HG02678 (cell line): ENCODE measurements at regions not wholly inside any gene's neighbourhood (a gene's known extent, or its start where the extent isn't known, plus 50 kb on each side); places are given as distances from the start of the nearest gene placed in this dataset.
"Not testable (repeated sequence)": the region's sequence is repeated elsewhere in the genome, so short reads cannot be mapped to it uniquely, and the experiment has no call there.

Source experiments
- ATAC-seq: cut with Tn5 transposase; IDR thresholded peaks from one replicate; pipeline ENCODE4 v1.9.1; 2021; ENCODE audit warnings: mild to moderate bottlenecking, moderate library complexity; ENCODE audit not compliant: unreplicated experiment

DNA sequence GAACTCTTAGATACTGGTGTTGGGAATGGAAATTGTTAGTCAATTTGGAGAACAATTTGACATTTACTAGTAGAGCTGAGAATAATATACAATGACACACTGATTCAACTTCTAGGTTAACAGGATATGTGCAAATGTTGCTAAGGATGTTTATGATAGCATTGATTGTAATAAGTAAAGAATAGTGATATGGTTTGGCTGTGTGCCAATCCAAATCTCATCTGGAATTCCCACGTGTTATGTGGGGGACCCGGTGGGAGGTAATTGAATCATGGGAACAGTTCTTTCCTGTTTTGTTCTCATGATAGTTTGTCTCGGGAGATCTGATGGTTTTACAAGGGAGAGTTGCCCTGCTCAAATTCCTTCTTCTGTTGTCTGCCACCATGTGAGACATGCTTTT is 302.4 kb upstream of the TMPRSS15 start:
- no peak for ATAC-seq

DNA sequence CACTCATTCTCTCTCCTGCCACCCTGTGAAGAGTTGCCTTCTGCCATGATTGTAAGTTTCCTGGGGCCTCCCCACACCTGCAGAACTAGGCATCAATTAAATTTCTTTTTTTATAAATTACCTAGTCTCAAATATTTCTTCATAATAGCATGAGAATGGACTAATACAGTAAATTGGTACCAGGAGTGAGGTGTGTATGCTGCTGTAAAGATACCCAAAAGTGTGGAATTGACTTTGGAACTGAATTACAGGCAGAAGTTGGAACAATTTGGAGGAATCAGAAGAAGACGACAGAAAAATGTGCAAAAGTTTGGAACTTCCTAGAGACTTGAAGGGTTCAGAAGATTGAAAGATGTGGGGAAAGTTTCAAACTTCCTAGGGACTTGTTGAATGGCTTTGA is 308.1 kb upstream of the TMPRSS15 start:
- ATAC-seq: no peak

DNA sequence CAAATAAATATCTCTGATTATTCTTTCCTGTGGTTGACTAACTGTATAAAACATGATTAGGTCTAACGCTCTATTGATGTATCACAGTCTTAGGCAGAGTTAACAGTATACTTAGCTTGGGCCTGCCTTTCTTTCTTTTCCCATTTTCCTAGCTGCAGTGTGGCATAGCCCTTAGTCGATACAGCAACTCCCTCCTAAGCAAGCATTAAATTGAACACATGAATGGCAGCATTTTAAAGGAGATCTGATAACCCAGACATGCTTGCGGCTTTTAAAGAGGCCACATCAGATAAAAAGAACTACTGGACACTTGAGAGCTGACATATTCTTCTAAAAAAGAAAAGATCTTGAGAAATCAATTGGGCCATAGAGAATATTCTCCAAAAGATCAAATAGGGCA is 312.0 kb upstream of the TMPRSS15 start:
- no peak for ATAC-seq

DNA sequence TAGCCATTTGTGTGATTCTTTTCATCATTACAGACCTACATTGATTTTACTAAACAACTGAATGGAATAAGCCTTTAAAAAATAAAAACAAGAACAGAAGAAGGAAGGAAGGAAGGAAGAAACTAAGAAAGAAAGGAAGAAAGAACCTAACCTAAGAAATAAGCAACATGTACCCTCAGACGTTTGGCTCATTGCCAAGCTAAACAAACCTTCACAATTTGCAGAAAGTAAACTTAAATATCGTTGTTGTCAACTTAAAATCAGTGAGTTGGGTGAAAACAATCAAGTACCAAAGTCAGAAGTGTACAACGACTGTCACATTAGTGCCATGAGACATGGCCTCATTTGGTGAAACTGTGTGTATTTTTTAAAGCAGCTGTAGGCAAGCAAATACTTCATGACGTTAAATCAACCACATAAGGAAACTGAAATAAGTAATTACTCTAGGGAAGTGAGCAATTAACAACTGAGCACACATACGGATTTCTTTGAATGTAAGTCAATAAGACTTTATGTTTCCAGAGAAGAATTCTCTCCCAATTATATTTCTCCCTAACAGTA is 313.1 kb upstream of the TMPRSS15 start:
- no peak for ATAC-seq

DNA sequence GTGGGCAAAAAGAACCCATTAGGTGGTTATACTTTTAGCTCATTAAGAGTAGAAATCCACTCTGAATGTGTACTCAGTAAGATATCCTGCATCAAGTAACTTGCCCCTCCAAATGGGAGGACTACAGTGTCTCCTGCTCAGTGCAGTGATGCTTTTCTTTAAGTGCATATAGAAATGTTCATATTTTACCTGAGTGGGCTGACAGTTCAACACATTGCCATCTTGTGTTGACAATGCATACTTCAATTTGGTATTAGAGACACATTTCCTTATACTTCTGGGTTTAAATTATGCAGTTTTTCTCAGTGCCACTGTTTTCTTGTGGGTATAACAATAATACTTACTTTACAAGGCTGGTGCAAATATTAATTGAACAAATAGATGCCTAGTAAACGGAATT is 318.6 kb upstream of the TMPRSS15 start:
- ATAC-seq: no peak

DNA sequence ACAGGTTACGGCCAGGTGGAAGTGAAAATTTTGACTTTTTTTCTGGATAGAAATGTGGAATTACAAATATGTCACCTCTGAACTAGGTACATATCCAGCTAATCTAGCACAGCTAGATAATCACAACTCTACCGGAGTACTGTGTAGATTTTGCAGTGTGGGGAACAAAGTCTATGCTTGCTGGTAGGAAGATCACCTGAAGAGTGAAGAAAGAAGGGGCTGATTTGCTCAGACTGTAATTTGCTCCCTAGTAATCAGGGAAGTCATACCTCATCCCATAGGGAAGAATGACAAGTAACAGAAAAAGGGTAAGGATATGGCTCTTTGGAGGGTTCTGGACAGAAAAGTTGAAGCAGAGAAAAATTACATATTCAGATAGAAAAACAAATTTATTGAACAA is 319.6 kb upstream of the TMPRSS15 start:
- ATAC-seq: no peak

DNA sequence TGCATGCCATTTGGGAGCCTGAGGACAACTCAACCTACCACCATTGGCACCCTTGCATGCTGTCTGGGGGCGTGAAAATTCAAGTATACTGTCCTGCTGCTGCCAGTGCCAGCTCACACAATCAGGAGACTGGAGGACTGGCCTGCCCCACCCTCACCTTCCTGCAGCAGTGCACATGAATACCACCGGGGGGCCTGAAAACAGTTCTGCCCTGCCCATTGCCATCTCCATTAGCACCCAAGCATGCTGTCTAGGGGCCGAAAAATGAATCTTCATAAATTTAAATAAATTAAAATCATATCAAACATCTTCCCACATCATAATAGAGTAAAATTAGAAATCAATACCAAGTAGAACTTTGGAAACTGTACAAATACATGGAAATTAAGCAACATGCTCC is 322.1 kb upstream of the TMPRSS15 start:
- no peak for ATAC-seq

DNA sequence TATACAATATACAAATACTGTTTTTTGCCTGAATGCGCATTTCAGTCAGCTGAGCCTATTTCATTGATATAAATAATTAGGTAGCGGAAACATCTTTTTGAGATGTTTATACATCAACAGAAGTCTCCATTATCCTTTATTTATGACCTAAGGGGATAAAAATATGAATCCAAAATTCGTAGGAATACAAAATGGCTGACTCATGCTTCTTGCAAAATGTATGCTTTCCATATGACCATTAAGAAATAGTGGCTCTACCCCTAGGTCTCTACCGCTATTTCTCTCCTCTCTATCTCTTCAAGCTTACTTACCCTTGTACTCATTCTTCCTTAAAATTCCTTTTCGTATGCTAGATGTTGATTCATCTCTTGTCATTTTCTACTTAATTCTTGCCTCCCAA is 338.4 kb upstream of the TMPRSS15 start:
- ATAC-seq: no peak

DNA sequence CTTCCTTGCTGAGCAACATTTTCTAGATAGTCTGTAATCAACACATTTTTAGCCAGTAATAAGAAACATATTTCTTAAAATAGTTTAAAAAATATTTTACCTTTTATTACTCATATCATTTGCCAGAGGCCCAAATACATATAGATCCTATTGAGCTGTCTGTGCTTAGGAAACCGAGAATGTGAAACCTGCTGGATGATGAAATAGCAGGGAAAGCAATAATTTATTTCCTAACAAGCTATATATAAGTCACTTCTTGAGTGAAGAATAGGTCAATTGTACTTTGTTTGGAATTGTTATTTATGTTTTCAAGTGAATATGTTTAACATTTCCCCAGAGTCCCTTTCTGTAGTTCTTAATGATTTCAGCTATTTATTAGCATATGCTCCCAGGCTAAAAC is 339.9 kb upstream of the TMPRSS15 start:
- ATAC-seq: no peak

DNA sequence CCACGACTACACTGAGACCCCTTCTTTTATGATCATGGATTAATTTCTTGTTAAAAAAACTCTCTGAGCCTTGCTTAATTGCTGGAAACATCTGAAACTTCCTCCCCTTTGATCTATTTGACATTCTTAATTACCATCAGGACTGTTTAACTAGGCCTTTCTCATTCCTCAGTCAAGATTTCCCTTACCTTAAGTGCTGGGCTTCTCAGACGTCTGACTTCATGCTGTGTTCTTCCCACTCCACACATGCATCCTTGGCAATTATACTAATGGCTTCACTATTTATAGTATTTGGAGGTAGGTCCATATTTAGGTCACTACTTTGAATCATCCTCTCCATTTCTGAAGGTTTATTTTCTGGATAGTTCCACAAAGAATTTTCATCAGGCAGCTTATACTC is 341.3 kb upstream of the TMPRSS15 start:
- no peak for ATAC-seq

DNA sequence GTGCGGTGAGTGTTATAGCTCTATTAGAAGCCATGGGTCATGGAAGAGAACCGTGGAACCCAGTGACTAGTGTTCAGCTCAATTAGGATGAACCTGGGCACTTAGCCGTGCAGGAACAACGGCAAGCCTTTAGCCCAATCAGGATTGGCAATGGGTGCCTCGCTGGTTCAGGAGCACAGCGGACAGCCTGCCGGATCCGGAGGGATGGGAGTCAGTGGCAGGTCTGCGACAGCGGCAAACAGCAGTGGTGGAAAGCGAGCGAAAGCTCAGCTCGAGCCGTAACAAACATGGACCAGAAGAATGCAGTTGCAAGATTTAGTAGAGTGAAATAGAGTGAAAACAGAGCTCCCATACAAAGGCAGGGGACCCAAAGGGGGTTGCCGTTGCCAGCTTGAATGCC is 349.3 kb upstream of the TMPRSS15 start:
- ATAC-seq: not testable (repeated sequence)

DNA sequence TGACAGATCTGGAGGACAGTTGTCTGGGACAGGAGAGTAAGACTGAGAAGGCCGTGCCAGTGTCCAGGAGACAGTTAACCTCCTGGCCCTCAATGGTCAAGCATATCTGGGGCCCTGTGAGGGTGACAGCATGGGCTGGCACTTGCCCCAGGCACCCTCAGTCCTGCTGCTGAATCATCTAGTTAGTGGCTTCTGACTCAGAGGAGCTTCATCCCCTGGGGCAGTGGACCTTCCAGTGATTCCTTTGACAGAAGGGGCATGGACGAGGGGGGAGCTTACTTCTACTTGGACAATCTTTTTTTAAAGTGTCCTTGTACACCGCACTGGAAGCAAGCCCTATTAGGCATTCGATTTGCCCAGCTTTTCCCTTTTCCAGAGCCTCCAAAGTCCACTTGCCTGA is 352.7 kb upstream of the TMPRSS15 start:
- not testable (repeated sequence) for ATAC-seq

DNA sequence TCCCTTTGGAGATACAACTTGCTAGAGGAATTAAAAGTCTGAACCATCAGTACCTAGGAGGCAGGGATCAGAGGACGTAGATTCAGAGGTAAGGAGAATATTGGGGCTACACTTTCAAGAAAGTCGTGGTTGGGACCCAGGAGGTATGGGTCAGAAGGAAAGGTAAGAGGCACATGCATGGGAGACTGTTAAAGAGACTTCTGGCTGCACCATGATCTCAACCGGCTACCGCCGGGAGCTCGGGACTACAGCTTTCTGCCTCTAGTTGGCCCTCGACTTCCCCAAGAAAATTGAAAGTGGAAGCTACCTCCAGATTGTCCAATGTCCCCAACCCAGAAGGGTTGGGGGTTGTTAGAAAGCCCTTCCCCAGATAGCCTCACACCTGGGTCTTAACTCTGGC is 355.7 kb upstream of the TMPRSS15 start:
- ATAC-seq: no peak

DNA sequence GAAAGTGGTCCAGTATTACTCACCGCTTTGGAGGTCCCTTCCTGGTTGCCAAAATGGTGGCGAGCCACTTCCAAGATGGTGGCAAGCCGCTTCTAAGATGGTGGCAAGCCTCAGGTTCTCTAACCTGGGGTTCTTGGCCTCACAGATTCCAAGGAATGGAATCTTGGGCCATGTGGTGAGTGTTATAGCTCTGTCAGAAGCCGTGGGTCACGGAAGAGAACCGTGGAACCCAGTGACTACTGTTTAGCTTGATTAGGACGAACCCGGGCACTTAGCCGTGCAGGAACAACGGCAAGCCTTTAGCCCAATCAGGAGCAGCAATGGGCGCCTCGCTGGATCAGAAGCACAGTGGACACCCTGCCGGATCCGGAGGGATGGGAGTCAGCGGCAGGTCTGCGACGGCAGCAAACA is 356.2 kb upstream of the TMPRSS15 start:
- no peak for ATAC-seq

DNA sequence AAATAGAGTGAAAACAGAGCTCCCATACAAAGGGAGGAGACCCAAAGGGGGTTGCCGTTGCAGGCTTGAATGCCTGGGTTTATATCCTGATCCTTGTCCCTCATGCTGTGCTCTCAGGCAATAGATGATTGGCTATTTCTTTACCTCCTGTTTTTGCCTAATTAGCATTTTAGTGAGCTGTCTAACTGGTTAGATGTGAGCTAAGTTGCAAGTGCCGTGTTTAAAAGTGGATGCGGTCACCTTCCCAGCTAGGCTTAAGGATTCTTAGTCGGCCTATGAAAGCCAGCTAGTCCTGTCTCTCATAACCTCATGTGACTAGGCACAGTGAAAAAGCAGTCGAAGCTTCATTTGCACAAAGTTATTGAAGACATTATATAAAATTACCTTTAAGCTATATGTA is 356.7 kb upstream of the TMPRSS15 start:
- ATAC-seq: no peak

DNA sequence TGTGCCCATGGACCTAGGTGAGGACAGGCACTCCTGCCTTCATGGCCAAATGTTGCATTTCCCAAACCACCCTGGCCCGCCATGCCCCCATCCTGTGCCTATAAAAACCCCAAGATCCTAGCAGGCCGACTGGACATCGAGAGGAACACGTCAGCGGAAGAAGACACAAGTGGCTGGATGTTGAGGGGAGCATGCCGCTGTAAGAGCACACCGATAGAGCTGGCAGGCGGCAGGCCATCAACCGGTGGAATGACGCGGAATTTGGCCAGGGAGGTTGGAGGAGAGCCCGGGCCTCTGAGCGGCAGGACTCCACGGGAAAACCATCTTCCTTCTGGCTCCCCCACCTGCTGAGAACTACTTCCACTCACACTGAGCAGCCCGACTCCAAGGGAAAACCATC is 361.1 kb upstream of the TMPRSS15 start:
- ATAC-seq: no peak

DNA sequence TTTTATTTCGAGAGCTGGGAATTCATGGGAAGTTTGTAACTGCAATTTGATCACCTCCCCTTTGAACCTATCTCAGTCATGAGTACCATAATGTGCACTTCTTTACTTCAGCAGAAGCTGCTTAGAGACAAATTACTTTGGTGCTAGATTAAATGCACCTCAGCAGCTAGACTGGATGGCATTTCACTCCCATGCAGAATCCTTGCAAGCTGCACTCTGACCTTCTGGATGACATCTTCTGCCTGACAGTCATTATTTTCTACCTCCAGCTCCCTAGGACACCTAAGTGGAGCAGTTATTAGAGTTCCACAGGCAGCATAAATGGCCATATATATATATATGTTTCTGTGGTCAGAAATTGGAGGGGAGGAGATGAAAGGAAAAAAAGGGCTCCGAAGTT is 366.0 kb upstream of the TMPRSS15 start:
- no peak for ATAC-seq

DNA sequence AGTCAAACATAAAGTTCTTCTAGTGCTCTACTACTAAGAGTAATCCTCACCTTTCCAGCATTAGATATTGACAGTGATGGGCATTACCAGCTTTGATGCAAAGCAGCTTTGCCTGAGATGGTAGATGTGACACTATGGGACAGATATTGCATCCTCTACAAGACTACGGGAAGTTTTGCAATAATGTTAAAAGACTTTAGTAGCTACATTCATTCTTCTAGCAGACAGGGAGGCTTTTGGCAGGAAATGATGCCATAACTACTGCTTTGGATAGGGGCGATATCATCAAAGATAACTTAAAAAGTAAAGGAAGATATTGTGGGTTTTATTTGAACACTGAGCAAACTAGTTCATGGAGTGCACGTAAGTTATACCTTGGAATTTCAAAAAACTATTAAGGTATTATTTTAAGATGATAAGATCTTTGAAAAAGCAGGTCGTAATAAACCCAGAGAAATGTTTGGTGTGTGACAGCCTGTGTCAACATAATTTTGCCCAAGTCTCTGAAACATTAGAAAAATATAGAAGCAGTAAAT is 368.3 kb upstream of the TMPRSS15 start:
- ATAC-seq: no peak

DNA sequence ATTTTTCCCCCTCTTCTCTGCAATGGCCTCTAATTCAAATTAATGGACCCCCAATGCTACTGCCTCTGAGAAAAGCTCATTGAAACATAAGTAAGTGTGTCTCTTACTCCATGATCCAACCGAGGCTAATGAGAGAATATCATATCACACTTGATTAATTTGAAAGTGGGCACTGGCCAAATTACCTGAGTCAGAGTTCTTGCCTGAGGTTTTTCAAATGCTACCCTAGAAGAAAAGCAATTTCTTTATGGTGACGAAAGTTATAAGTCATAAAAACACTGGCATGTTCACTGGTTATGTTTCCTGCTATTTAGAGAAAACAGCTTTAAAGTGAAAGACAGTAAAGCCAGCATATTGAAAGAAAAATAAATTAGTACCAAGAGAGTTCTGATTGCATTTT is 368.8 kb upstream of the TMPRSS15 start:
- ATAC-seq: no peak

DNA sequence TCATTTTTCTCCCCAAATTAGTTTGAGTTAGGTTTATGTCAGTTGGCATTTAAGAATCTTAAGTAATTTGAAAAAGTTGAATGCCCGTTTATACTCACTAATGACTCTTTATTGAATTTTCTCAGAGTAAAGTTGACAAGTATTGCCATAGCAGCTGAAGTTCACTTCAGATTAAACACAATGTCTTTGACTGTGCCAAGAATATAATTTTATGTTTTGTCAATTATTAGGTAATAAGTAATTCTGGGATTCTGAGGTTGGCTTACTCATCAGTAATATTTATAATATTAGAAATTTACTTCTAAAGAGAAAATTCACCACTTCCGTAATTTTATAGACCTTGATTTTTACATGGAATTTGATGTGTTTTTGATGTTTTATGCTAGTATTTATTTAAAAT is 369.3 kb upstream of the TMPRSS15 start:
- ATAC-seq: no peak

DNA sequence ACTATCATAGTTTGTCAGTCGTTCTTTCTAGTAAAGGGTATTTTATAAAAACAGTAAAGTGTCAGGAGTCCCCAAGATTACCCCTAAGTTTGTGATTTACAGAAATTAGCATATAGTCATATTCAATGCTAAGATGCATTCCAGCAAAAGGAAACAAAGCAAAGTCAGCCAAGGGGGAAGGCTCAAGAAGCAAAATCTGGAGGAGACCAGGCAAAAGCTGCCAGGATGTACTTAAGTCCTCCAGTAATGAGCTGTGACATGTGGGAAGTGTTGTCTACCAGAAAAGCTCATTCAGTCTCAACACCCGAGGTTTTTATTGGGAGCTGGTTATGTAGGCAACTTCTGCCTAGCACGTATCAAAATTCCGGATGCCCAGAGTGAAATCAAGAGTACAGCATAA is 373.4 kb upstream of the TMPRSS15 start:
- ATAC-seq: no peak

DNA sequence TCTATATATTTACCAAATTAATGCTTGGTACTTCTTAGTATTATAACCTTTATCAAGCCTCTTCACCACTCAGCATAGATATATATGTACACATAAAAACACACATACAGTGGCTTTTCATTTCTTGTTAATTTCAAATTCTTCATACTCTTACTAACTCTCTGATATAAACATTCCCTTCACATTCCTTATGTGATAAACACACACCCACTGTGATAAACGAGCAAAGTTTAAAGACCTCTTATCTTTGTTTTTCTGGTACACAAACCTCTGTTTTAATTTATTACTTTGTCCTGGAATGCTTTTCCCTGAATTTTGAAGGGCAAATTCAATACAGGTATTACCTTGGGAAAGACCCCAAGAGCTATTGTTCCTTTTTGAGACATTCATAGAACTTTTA is 379.1 kb upstream of the TMPRSS15 start:
- no peak for ATAC-seq

DNA sequence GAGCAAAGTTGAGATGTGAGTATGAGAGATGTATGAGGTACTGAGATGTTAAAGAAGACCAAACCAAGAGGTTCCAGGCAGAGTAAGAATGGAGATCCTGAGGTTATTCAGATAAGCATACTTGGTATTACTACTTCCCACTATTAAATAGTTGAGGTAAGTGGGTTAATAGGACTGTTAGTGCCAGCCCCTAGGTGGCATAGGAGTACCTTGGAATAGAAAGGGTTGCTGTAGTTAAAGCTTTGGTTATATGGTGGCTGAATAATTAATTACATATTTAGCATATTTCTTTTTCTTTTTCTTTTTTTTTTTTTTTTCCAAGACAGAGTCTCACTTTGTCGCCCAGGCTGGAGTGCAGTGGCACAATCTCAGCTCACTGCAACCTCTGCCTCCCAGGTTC is 397.9 kb upstream of the TMPRSS15 start:
- no peak for ATAC-seq
